NCI-H2196 treated with DMSO at 0.1 percent for 48 hours (cell line): ENCODE measurements at regions not wholly inside any gene's neighbourhood (a gene's known extent, or its start where the extent isn't known, plus 50 kb on each side); places are given as distances from the start of the nearest gene placed in this dataset.

ENCODE experiments used
- DNase-seq: peaks from one replicate; lab custom pipeline; 2025; ENCODE audit not compliant: unreplicated experiment; lab: John Stamatoyannopoulos, UW

DNA sequence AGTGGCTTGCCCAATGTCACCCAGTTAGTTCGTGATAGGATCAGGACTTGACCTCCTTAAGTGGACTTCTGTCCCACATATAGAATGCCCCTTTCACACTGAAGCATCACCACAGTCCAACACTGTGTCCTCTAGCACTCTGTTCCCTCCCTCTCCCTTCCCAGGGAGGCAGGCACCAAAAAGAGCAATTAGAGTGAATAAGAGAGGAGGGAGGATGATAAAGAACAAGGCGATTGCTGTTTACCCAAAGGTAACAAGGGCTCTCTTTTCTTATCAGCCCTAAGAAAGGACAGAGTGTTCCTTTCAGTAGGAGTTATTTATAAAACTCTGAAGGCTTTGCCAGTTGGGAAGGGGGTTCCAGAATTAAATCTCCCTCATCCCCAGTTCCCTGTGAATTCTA lies 192.7 kb upstream of the ATP2B1 start:
- DNase-seq: no peak

DNA sequence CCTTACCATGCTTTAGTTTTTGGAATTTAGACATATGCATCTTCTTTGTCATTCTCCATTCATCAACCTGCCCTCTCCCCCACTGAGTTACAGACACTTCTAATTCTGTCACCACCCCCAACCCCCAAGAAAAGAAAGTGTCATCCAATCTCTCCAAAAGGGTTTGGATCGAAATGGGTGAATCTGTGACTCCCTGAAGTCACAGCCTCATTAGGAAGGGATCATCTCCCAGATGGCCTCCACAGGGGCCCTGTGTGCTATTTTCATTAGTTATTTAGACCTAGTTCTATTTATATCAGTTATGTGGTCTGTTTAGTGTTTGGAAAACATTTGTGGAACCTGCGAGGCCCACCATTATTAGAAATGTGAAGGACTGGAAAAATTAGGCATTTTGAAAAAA lies 191.0 kb upstream of the ATP2B1 start:
- no peak for DNase-seq

DNA sequence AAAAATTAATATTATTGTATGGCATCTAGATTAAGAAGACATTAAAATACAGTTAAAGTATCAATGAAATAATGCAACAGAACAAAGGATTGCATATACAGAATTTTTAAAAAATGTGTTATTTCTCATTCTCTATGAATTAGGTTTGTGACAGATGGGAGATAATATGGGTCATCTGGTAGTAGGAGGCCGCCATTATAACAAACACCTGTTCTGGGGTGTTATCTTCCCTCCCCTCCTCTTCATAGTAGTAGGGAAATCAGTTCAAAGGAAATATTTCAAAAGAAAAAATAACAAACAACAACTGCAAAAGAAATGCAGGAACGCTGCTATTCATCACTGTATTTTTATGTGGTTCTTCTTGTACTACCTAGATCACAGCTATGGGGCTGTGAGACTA lies 187.0 kb upstream of the ATP2B1 start:
- DNase-seq: no peak

DNA sequence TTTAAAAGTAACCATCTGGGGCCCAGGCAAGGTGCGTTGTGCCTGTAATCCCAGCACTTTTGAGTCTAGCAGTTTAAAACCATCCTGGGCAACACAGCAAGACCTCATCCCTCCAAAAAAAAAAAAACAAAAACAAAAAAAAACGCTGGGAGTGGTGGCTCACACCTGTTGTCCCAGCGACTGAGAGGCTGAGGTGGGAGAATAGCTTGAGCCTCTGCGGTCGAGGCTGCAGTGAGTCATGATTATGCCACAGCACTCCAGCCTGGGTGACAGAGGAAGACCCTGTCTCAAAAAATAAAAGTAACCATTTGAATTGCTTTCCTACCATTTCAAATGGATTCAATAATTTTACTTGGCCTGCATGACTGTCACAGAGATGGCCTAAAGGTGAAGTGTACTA lies 186.5 kb upstream of the ATP2B1 start:
- DNase-seq: no peak

DNA sequence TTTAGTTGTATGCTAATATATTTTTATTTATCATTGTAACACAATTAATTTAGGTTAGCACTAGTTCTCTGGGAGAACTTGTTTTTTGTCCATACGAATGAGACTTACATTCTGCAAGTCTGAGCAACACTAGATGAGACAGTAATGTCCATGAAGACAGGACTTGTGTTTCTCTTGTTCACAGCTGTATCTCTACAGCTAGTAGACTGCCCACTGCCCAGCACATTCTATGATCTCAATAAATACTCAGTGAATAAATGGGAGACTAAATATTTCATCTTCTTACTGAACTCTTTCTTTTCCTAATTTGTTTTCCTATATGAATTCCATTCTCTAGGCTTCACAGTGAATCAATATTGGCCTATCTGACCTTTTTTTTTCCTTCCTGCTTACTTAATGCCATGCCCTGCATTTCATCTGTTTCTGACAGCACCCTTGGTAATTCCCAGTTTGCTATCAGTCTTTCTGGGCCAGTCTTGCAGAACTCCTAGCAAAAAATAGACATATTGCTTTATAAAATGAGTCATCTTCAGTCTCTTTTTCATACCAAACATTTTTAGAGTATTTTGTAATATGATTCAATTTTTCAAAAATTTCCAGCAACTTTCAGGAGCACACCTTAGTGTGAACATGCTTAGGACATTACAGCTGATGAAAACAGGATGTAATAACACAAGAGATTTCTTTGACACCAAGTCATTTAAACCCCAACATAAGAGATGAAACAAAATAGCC lies 185.5 kb upstream of the ATP2B1 start:
- DNase-seq: no peak

DNA sequence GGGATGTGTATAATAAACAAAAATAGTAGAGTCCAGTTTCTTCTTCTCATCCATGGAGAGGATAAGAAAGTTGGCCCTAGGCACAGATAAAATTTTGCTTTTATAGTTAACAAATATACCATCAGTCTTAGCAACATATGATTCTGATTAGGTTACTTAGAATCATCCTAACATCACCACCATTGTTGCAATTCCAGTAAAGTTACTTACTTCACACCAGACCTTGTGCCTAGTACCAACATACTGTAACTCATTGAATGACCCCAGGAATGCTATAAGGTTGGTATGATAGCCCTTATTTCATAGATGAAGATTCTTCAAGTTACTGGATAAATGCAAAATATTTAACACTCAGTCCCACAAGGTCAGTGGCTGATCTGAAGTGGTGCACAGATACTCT lies 183.8 kb upstream of the ATP2B1 start:
- no peak for DNase-seq

DNA sequence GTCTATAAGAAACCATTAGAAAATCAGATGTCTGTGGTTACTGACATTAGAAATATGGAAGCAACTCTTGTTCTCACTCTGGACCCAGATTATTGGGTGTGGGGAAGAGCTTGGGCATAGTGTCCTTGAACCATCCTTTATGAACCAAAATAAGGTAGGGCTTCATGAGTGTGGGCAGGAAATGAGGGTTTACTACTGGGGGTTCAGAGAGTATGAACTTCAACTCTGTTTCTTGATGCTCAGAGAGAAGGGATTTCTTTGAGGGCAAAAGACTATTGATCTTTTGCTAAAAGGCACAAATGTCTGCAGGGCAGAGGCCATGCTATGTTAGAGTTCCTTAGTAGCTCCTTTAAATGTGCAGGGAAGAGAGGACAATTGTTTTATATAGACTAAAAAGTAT lies 183.3 kb upstream of the ATP2B1 start:
- no peak for DNase-seq

DNA sequence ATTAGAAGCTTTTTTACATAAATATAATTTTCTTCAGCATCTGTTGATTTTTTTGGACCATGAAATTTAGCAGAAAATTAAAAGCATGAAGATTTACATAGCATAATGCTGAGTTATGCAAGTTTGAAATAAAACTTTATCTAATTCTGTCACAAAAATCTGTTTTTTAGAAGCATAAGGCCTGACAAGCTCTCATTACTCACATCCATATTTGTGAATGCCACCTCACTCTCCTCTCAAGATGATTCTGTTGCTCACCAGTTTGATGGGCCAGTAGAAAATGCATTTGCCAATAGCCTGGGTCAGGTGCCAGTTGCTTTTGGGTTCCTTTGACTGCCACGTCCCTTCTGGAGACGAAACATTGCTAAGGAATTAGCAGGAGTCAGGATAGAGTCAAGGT lies 181.5 kb upstream of the ATP2B1 start:
- DNase-seq: no peak

DNA sequence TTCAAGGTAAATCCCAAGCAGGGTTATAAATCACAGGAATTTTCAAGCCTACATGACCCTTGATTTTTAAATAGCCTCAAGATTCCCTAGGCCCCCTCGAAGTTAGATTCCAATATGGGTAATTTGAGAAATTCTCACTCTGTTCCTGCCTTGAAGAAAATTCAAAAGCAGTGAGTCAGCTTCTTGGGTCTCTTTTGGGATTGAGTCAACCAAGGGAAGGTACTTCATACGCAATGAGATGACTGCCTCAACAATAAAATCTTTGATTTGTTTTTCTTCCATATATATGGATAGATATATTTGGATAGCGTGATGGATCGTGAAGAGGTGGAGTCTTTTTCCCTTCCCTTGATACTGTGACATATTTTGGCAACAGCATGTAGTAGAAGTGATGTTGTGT lies 180.4 kb upstream of the ATP2B1 start:
- no peak for DNase-seq

DNA sequence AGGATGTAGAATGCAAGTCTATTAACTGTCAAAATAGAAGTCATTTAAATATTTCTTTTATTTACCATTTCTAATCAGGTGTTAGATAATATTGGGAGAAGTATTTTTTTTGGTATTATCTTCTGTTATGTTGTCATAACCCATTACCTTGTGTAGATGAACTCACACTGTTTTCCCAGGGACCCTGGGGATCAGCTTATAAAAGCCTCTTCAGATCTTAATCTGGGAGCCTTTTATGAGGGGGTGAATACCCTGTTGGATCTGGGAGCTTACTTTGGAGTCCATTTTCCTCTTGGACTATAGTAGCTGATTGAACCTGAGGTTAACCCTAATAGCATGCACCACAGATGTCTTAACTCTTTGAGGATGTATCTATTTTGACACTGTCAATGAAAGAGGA lies 176.3 kb upstream of the ATP2B1 start:
- DNase-seq: no peak

DNA sequence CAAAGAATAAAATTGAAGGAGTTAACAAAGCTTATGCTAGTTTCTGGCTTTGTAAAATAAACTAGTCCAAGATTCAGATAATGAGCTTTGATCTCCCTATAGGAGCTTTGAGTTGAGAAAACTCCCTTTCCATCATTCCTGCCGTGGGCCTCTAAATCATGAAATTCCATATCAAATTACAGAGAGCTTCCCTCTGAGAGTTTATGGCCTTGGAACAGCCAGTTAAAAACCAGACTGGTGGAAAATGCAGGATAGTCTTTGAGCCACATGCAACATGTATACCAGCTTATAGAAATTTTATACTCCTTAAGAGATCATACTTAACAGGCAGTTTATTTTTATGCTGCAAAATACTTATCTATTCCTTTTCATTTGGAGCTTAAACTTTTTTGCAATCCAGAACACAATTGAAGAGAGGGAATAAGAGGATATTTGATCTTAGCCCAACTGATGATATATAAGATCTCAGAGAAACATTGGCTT lies 175.8 kb upstream of the ATP2B1 start:
- DNase-seq: no peak

DNA sequence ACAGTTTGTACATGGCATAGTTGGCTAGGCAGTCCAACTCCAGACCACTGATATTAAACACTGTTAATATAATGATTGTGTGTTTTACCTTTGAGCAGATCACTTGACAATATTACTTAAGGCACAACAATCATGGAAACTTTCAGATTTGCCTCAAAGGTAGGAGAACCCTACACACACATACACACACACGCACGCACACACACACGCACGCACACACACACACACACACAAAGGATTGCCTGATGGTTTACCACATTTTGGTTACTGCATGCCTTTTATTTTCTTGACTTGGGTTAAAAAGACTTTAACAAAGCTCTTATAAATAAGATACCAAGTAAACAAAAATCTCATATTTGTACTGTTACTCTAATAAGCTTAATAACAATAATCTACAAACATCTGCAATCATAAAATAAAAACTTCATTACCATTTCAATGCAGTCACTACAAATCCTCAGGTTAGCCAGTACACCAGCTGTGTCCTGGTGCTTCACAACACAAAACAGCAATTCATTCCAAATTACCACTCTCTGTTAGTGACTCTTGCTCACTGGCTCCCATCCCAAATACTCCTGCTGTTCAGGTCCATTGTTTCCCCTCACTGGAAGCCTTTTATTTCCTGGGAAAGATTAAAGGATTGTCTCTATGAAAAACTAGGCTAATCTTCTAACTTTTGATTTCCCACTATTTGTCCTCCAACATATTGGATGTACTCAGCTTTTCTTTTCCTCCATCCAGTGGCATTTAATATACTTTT lies 175.2 kb upstream of the ATP2B1 start:
- DNase-seq: no peak

DNA sequence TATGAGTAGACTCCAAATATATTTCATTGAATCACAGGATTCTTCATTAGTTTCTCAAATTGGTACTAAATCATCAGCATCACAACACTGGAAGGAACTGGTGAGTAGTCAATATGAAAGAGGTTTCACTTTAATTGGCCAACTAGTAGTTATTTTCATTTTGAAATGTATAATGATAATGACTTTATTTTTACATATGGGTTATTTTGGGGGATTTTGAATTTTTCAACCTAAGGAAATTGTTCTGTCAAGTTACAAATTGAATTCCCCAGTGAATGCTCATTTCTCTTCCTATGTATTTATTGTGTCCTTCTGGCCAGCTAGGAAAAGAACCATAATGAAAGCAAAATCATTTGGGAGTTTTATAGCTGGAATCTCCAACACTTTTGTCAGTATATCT lies 174.2 kb upstream of the ATP2B1 start:
- no peak for DNase-seq

DNA sequence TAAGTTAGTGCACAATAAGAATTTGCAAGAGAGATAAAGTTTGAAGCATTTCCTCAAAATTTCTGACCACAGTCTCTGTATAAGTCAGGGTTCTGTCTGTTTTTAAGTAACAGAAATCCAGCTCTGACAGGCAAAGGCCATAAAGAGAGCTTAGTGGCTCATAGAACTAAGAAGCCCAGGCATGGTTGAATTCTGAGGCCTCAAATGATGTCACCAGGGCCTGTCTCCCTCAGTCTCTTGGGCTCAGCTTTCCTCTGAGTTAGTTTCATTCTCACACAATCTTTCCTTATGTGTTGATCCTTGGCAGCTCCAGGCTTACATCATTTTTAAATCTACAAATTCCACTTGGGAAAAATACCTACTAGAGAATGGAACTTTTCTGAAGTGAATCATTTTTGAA lies 173.4 kb upstream of the ATP2B1 start:
- no peak for DNase-seq

DNA sequence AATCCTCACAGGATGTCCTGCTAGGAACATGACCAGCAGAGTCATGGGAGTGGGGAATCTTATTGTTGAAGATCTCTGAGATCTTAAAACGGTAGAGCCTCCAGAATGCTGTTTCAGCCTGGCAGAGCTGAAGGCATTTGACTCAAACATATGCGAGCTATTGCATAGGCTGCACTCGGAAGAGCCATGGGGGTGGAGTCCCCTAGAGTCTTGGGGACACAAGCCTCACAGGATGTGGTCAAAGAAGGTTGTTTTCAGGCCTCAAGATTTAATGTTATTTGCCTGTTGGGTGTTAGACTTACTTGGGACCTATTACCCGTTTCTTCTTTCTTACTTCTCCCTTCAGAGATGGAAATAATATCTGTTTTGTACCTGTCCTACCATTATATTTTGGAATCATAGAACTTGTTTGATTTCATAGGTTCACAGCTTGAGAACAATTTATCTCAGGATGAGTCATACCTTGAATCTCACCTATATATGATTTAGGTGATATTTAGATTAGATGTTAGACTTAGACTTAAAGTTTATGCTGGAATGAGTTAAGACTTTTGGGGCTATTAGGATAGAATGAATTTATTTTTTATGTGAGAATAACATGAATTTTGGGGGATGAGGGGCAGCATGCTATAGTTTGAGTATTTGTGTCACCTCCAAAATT lies 172.2 kb upstream of the ATP2B1 start:
- no peak for DNase-seq

DNA sequence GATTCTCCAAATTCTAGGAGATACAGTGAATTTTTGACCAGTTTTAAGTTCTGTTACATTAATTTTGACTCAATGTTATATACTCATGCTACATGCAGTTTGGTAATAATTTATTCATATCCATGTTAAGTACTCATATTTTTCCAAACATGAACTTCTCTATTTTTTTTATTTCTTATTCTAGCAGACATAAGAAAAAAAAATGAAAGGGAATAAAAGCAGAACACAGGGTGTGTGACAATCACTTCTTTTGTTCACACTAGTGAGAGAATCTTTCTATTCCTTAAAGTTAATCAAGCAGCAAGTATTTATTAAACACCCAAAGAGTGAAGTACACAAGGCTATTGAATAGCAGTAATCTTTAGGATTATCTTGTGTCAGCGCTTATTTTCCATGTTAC lies 171.1 kb upstream of the ATP2B1 start:
- DNase-seq: no peak

DNA sequence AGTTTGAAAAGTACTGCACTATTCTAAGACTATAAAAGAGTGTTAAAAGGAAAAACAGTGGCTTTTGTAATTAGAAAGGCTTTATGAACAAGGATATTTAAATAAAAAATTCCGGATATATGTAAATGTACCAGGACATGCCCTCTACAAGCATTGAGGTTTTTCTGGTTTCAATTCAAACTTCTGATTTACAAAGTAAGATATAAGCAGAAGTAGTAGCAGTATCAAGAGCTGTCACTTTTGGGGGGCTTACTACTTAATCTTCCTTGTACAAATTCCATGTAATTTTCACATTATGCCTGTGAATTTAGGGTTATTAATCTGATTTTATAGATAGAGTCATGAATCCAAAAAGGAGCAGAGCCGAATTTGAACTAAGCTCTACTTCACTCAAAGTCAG lies 170.3 kb upstream of the ATP2B1 start:
- no peak for DNase-seq

DNA sequence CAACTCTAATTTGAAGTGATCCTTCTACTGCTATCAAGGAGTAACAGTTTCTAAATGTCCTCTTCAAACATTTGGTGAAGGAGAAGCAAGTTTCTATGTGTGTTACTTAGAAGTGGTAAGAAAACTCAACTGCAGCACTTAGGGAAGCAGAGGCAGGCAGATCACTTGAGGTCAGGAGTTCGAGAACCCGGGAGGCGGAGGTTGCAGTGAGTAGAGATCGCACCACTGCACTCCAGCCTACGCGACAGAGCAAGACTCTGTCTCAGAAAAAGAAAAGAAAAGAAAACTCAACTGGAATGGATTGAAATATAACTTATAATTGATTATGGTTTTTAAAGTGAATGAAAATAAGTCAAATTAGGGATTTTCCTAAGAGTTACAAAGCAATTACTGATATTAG lies 169.7 kb upstream of the ATP2B1 start:
- DNase-seq: no peak

DNA sequence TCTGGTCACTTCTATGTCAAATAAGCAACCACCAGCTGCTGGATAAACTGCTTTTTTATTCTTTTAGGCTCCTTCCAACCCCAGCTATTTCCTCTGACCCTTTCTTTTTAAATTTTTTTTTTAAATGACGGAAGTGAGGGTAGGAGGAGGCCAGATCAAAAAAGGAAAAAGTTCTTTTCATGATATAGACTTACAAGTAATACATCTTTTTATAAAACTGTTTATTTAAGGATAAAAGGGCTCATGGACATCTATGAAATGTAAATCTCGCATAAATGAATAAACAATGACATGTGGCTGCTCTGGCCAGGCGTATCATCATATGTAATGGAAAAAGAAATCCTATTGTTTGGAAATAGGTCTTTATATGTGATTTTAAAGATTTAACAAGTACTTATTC lies 169.0 kb upstream of the ATP2B1 start:
- DNase-seq: no peak

DNA sequence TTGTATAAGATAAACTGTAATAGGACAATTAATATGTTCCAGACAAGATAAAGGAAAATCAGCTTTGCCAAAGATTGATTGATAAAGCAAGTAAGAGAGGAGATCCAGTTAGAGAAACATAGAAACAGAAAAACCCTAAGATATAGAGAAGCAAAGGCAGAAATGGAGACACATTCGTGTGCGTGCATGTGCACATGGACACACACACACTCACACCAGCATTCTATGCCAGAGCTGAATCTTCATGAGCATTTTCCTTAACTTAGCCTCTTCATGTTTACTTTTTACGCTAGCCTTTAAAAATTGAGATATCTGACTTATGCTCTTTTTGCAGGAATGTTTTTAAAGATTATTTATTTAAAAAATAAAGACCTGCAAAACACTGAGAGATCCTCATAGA lies 168.5 kb upstream of the ATP2B1 start:
- DNase-seq: no peak

DNA sequence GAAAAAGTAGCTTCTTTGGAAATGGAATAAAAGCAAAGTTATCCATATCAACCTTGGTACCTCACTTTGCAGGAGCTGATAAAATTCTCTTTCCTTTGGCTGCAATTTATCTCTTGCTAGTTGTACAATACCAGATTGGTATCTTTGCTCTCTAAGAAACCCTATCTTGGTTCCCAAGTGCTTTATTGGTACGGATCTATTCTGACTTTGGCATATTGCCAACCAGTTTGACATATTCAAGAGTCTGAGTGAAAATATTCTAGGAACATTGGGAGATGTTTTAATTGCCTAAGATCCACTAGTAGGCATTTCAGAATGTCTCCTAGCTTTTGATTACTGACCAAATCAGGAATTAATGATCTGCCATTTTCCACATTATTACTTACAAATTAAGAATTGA lies 167.2 kb upstream of the ATP2B1 start:
- DNase-seq: no peak

DNA sequence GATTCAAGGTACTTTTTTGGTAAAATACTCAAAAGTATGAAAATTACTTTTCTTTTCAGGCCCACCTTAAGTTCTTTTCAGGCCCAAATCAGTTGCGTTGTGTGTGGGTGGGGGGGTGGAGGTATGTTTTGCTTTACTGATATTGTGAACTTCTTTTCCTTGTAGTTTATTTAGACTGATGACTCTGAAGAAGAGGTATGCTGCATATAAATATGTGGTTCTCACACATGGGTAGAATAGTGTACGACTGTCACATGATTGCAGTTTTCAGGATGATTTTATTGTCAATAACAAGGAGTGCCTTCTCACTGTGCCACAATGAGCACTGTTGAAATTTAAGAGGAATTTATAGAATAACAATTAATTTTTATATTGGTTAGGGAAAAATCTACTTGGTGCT lies 166.6 kb upstream of the ATP2B1 start:
- DNase-seq: no peak
